ENCODE measurements at regions not wholly inside any gene's neighbourhood (a gene's known extent, or its start where the extent isn't known, plus 50 kb on each side); places are given as distances from the start of the nearest gene placed in this dataset.

DNA sequence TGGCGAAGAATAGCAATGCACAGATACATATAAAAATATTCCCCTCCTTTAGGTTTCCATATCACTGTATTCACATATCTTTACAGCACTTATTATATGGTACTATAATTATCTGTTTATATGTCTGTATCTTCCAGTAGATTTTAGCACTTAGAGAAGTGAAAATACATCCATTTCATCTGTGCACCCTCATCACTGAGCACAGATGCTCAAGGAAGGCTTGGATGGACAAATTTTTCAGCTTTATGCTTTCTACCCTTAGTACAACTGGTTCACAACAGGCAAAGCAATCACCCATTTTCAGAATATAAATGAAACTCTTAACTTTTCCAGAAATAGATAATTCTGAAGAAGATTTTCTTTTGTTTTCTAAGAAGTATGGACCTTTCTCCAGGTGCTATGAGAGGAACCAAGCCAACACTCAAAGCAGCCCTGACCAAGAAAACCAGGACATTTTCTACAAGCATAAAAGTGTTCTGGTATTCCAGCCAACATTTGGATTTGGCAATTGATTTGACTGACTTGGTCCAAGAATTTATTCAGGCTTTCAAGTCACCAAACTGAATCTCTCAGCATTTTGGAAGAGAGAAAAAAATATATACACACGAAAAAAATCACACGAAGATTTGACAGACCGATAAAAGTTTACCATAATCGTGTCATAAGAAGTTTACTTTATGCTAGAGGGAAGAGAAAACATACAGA lies 170.2 kb upstream of the CD180 start:
- no peak for DNase-seq (ENCODE audit: low read depth, low spot score)
- H3K9me3 ChIP-seq (ENCODE audit: control insufficient read depth, low read depth, low read length) = no peaks in the 10 kb centered on the region
- no peaks in the 10 kb centered on the region for H4K20me1 ChIP-seq (ENCODE audit: control insufficient read depth, extremely low read depth, insufficient read depth, low read length)
- dilution Hi-C loops (cut with MboI; ENCODE audit: extremely low pct_ligation_motif_present, low sequenced_read_pairs) = no loop called here
- TF ChIP-seq EZH2 (IDR thresholded peaks at IDR 0.05; ENCODE audit: low read length) = no peak
- TF ChIP-seq, protein P1, sequence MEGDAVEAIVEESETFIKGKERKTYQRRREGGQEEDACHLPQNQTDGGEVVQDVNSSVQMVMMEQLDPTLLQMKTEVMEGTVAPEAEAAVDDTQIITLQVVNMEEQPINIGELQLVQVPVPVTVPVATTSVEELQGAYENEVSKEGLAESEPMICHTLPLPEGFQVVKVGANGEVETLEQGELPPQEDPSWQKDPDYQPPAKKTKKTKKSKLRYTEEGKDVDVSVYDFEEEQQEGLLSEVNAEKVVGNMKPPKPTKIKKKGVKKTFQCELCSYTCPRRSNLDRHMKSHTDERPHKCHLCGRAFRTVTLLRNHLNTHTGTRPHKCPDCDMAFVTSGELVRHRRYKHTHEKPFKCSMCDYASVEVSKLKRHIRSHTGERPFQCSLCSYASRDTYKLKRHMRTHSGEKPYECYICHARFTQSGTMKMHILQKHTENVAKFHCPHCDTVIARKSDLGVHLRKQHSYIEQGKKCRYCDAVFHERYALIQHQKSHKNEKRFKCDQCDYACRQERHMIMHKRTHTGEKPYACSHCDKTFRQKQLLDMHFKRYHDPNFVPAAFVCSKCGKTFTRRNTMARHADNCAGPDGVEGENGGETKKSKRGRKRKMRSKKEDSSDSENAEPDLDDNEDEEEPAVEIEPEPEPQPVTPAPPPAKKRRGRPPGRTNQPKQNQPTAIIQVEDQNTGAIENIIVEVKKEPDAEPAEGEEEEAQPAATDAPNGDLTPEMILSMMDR (optimal IDR thresholded peaks at IDR 0.05 in 1 of 3, IDR thresholded peaks at IDR 0.05 in 1 of 3, conservative IDR thresholded peaks at IDR 0.05 in 1 of 3; ENCODE audit: extremely low read depth in 1 of 3, insufficient read depth in 2 of 3, low read length in 3 of 3) = no peak
- no peaks in the 10 kb centered on the region for H3K4me1 ChIP-seq (ENCODE audit: control insufficient read depth, extremely low read depth, insufficient read depth, low read length)
- H3K9ac ChIP-seq (ENCODE audit: control insufficient read depth, extremely low read depth, insufficient read depth, low read length) = no peak overlapping the region
- H3K4me3 ChIP-seq (ENCODE audit: control insufficient read depth in 2 of 3, extremely low read depth in 1 of 3, insufficient read depth in 2 of 3, low read depth in 1 of 3, low read length in 3 of 3) = no peak overlapping the region
- no peak for FAIRE-seq
- no peaks in the 10 kb centered on the region for H3K9me1 ChIP-seq (ENCODE audit: control insufficient read depth, extremely low read depth, insufficient read depth, low read length)
- no peaks in the 10 kb centered on the region for H3K36me3 ChIP-seq (ENCODE audit: control insufficient read depth in 2 of 2, extremely low read depth in 1 of 2, insufficient read depth in 2 of 2, low read length in 2 of 2)
- no peak overlapping the region for H3K27ac ChIP-seq (ENCODE audit: control insufficient read depth, insufficient read depth, low read length)
- no peaks in the 10 kb centered on the region for H3K79me2 ChIP-seq (ENCODE audit: control insufficient read depth, insufficient read depth, low read length)
- H3K27me3 ChIP-seq (ENCODE audit: control insufficient read depth, extremely low read depth, insufficient read depth, low read length) = no peaks in the 10 kb centered on the region
- H2AFZ ChIP-seq (ENCODE audit: control insufficient read depth, low read length) = no peak overlapping the region
- H3K4me2 ChIP-seq (ENCODE audit: control insufficient read depth, extremely low read depth, insufficient read depth, low read depth, low read length) = no peak overlapping the region

DNA sequence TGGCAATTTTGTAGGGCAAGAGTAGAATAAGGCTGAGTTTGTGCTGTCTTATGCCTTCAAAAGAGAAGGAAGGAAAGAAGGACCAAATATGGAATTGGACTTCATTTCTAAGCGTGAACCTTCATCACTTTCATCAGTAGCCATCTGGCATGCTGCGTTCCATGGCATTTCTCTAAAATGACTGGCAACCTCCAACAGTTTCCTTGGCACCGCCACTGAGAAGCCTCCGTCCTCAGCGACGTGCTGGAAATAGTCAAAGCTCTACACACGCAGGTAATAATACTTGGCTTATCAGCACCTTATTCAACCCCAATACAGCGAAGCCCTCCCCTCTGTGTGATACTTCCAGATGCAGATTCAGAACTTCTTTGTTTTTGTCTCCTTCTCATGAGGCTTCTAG lies 169.7 kb upstream of the CD180 start:
- Histone ChIP-seq H3K9ac (ENCODE audit: control insufficient read depth, extremely low read depth, insufficient read depth, low read length) (no peak overlapping the region), H3K4me1 (ENCODE audit: control insufficient read depth, extremely low read depth, insufficient read depth, low read length) (no peaks in the 10 kb centered on the region), H3K36me3 (ENCODE audit: control insufficient read depth in 2 of 2, extremely low read depth in 1 of 2, insufficient read depth in 2 of 2, low read length in 2 of 2) (no peaks in the 10 kb centered on the region), H4K20me1 (ENCODE audit: control insufficient read depth, extremely low read depth, insufficient read depth, low read length) (no peaks in the 10 kb centered on the region), H2AFZ (ENCODE audit: control insufficient read depth, low read length) (peak overlapping the region; percentile 52), H3K9me3 (ENCODE audit: control insufficient read depth, low read depth, low read length) (no peaks in the 10 kb centered on the region), H3K27ac (ENCODE audit: control insufficient read depth, insufficient read depth, low read length) (no peak overlapping the region), H3K9me1 (ENCODE audit: control insufficient read depth, extremely low read depth, insufficient read depth, low read length) (no peaks in the 10 kb centered on the region), H3K4me3 (ENCODE audit: control insufficient read depth in 2 of 3, extremely low read depth in 1 of 3, insufficient read depth in 2 of 3, low read depth in 1 of 3, low read length in 3 of 3) (no peak overlapping the region), H3K79me2 (ENCODE audit: control insufficient read depth, insufficient read depth, low read length) (no peaks in the 10 kb centered on the region), H3K4me2 (ENCODE audit: control insufficient read depth, extremely low read depth, insufficient read depth, low read depth, low read length) (peak overlapping the region; percentile 3), H3K27me3 (ENCODE audit: control insufficient read depth, extremely low read depth, insufficient read depth, low read length) (no peaks in the 10 kb centered on the region)
- dilution Hi-C loops (cut with MboI; ENCODE audit: extremely low pct_ligation_motif_present, low sequenced_read_pairs) = no loop called here
- DNase-seq (ENCODE audit: low read depth, low spot score) (no peak), FAIRE-seq (peak; percentile 13)
- TF ChIP-seq, protein P1 (optimal IDR thresholded peaks at IDR 0.05 in 1 of 3, IDR thresholded peaks at IDR 0.05 in 1 of 3, conservative IDR thresholded peaks at IDR 0.05 in 1 of 3; ENCODE audit: extremely low read depth in 1 of 3, insufficient read depth in 2 of 3, low read length in 3 of 3) = no peak
- no peak for TF ChIP-seq EZH2 (IDR thresholded peaks at IDR 0.05; ENCODE audit: low read length)
